Tibial artery (tissue), 4 donors: ENCODE measurements at regions not wholly inside any gene's neighbourhood (a gene's known extent, or its start where the extent isn't known, plus 50 kb on each side); places are given as distances from the start of the nearest gene placed in this dataset.

ENCODE experiments used
- DNase-seq, 2 donors: peaks; one replicate each; pipeline ENCODE4 v3.0.0-alpha.2; 2019
- H3K27ac ChIP-seq, 2 donors: fragments of 200-600 bp; sonication (generic) in 1 of 2; 1 replicate in 1 of 2; 2 replicates in 1 of 2; pipeline ENCODE4 v1.5.1; 2018 to 2019; ENCODE audit warnings: mild to moderate bottlenecking in 1 of 2
- H3K27me3 ChIP-seq, 2 donors: fragments of 200-600 bp; sonication (generic) in 1 of 2; one replicate each; pipeline versions ENCODE4 v1.5.1 to v1.6.0; 2016 to 2019
- H3K36me3 ChIP-seq, 3 donors: fragments of 200-600 bp; sonication (generic) in 2 of 3; one replicate each; pipeline ENCODE4 v1.5.1; 2016 to 2019; ENCODE audit warnings: mild to moderate bottlenecking in 2 of 3
- H3K4me1 ChIP-seq, 4 donors: fragments of 200-600 bp; sonication (generic) in 2 of 4; 1 replicate in 3 of 4; 2 replicates in 1 of 4; pipeline ENCODE4 v1.5.1; 2016 to 2019
- H3K4me3 ChIP-seq, 2 donors: fragments of 200-600 bp; sonication (generic) in 1 of 2; 1 replicate in 1 of 2; 2 replicates in 1 of 2; pipeline ENCODE4 v1.5.1; 2018 to 2019; ENCODE audit warnings: mild to moderate bottlenecking in 2 of 2
- H3K9me3 ChIP-seq, 3 donors: fragments of 200-600 bp; sonication (generic) in 1 of 3; one replicate each; pipeline ENCODE4 v1.5.1; 2016 to 2019
- intact Hi-C: fragments of 100-400 bp; cut with DNase I; formaldehyde crosslinking; loops from one replicate; pipeline ENCODE4 v1.15.0; 2023; ENCODE audit warnings: low total_unique reads
- TF ChIP-seq, protein P1 (sequence below), 2 experiments: fragments of 200-600 bp in 1 of 2; fragments of 450-650 bp in 1 of 2; IDR thresholded peaks; one replicate each; pipeline ENCODE4 v1.5.1; 2017 to 2019; ENCODE audit warnings: antibody characterized with exemption in 2 of 2, mild to moderate bottlenecking in 1 of 2, moderate library complexity in 1 of 2

DNA sequence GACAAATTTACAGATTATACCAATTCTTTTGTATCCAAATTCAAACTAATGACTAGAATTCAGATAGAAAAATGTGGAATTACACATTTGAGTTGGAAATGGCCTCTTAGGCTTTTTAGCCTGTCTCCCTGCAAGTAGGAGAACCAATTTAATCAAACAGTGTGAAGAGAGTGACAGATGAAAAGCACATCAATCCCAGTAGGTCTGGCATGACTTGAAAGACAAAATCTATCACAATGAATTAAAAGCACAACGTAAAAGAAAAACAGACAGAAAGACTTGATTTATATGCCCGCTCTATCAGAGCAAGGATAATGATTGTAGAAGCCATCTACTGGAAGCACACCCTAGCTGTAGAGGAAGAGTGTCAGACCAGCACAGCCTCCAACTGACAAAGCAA lies 1084.4 kb upstream of the SPRY2 start:
- no peak overlapping the region for H3K27ac ChIP-seq
- no peaks in the 10 kb centered on the region for H3K36me3 ChIP-seq
- H3K9me3 ChIP-seq: no peaks in the 10 kb centered on the region
- intact Hi-C loops: no loop called here
- H3K4me3 ChIP-seq: no peak overlapping the region
- no peaks in the 10 kb centered on the region for H3K27me3 ChIP-seq
- TF ChIP-seq, protein P1, sequence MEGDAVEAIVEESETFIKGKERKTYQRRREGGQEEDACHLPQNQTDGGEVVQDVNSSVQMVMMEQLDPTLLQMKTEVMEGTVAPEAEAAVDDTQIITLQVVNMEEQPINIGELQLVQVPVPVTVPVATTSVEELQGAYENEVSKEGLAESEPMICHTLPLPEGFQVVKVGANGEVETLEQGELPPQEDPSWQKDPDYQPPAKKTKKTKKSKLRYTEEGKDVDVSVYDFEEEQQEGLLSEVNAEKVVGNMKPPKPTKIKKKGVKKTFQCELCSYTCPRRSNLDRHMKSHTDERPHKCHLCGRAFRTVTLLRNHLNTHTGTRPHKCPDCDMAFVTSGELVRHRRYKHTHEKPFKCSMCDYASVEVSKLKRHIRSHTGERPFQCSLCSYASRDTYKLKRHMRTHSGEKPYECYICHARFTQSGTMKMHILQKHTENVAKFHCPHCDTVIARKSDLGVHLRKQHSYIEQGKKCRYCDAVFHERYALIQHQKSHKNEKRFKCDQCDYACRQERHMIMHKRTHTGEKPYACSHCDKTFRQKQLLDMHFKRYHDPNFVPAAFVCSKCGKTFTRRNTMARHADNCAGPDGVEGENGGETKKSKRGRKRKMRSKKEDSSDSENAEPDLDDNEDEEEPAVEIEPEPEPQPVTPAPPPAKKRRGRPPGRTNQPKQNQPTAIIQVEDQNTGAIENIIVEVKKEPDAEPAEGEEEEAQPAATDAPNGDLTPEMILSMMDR (IDR thresholded peaks at IDR 0.05): no peak
- no peaks in the 10 kb centered on the region for H3K4me1 ChIP-seq
- DNase-seq: no peak

DNA sequence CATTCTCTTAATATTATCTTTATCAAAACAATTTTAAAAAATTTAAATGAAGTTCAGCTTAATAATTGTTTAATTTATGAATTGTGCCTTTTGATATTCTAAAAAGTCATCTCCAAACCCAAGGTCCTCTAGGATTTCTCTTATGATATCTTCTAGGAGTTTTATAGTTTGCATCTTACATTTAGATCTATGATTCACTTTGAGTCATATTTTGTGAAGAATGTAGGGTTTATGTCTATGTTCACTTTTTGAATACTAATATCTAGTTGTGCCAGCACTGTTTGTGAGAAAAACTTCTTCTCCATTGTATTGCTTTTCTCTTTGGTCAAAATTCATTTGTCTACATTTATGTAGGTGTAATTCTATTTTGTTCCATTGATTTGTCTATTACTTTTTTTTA lies 1068.4 kb upstream of the SPRY2 start:
- TF ChIP-seq, protein P1 (IDR thresholded peaks at IDR 0.05): no peak
- Histone ChIP-seq H3K36me3 (no peaks in the 10 kb centered on the region), H3K27ac (no peak overlapping the region), H3K9me3 (no peaks in the 10 kb centered on the region), H3K4me1 (no peaks in the 10 kb centered on the region), H3K27me3 (no peaks in the 10 kb centered on the region), H3K4me3 (no peak overlapping the region)
- intact Hi-C loops: no loop called here
- no peak for DNase-seq

DNA sequence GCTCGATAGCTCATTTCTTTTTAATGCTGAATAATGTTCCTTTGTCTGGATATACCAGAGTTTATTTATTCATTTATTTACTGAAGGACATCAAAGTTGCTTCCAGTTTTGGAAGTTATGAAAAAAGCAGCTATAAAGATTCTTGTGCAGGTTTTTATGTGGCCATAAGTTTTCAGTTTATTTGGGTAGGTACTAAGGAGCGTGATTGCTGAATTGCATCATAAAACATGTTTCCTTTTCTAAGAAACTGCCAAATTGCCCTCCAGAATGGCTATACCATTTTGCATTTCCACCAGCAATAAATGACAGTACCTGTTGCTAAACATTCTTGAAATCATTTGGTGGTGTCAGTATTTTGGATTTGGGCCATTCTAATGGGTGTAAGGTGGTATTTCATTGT lies 1067.7 kb upstream of the SPRY2 start:
- no peak for DNase-seq
- no peak overlapping the region for H3K4me3 ChIP-seq
- intact Hi-C loops: no loop called here
- no peaks in the 10 kb centered on the region for H3K4me1 ChIP-seq
- TF ChIP-seq, protein P1 (IDR thresholded peaks at IDR 0.05): no peak
- H3K27ac ChIP-seq: no peak overlapping the region
- H3K27me3 ChIP-seq: no peaks in the 10 kb centered on the region
- H3K36me3 ChIP-seq: no peaks in the 10 kb centered on the region
- H3K9me3 ChIP-seq: no peaks in the 10 kb centered on the region

DNA sequence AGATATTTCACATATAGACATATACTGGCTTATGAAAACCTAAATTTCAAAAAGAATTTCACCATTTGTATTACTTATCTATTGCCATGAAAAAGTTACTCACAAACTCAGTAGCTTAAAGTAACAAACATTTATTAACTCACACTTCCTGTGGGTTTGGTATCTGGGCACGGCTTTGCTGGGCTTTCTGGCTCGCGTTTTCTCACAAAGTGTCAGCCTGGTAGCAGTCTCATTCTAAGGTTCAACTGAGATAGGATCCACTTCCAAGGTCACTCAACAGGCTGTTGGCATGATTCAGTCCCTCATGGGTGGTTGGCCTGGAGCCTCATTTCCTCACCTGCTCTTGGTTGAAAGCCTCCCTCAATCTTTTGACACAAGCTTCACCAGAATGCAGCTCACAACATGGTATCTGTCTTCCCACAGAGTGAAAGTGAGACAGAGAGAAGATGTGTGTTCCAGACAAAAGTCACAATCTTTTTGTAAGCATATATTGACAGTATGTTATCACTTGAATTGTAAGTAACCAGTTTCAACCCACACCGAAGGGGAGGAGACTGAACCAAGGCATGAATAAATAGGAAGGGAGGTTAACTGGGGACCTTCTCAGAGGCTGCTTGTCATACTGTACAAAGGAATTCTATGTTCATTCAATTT lies 1065.8 kb upstream of the SPRY2 start:
- no peaks in the 10 kb centered on the region for H3K27me3 ChIP-seq
- H3K36me3 ChIP-seq: no peaks in the 10 kb centered on the region
- no peaks in the 10 kb centered on the region for H3K4me1 ChIP-seq
- H3K9me3 ChIP-seq: no peaks in the 10 kb centered on the region
- intact Hi-C loops: no loop called here
- TF ChIP-seq, protein P1 (IDR thresholded peaks at IDR 0.05): no peak
- H3K27ac ChIP-seq: no peak overlapping the region
- no peak for DNase-seq
- no peak overlapping the region for H3K4me3 ChIP-seq

DNA sequence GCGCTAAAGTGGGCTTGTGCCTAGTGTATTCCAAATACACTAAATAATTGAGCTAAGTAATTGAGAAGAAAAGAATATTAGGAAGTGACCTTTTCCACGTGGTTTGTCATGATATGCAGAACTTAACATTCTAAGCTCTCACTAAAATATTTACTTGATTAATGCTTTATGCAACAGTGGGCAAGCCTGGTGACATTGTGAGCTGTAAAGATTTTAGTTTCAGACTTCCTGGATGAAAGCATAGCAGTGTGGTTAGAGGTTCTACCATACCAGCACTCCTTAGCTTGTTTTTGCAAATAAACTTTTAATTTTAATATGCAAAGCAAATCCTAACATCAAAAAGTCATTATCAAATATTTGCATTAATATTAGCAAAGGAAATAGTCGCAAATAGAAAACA lies 1065.1 kb upstream of the SPRY2 start:
- H3K9me3 ChIP-seq: no peaks in the 10 kb centered on the region
- TF ChIP-seq, protein P1 (IDR thresholded peaks at IDR 0.05): no peak
- no peak overlapping the region for H3K27ac ChIP-seq
- no peaks in the 10 kb centered on the region for H3K36me3 ChIP-seq
- intact Hi-C loops: no loop called here
- DNase-seq: no peak
- H3K4me3 ChIP-seq: no peak overlapping the region
- H3K27me3 ChIP-seq: no peaks in the 10 kb centered on the region
- H3K4me1 ChIP-seq: no peaks in the 10 kb centered on the region

DNA sequence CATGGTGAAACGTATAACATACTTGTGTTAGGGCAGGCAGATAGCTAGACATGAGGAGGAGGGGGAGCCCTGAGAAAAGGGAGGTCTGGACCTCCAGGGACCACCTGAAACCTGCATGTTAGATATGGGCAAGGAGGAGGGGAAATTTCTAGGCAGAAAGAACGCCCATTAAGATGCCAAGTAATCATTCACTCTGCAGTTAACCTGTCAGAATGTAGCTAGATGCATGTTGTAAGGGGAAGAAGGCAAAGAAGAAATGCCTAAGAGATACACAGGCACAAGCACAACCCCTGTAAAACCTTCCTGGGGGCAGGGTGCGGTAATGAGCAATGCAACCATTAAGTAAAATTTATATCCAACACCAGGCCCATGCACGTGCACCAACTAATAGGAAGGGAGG lies 1055.3 kb upstream of the SPRY2 start:
- H3K4me1 ChIP-seq: no peaks in the 10 kb centered on the region
- no peak for DNase-seq
- H3K4me3 ChIP-seq: no peak overlapping the region
- H3K9me3 ChIP-seq: no peaks in the 10 kb centered on the region
- no peak overlapping the region for H3K27ac ChIP-seq
- H3K36me3 ChIP-seq: no peaks in the 10 kb centered on the region
- TF ChIP-seq, protein P1 (IDR thresholded peaks at IDR 0.05): no peak
- intact Hi-C loops: no loop called here
- H3K27me3 ChIP-seq: no peaks in the 10 kb centered on the region
